Transverse colon (tissue), 4 donors: ENCODE measurements at regions not wholly inside any gene's neighbourhood (a gene's known extent, or its start where the extent isn't known, plus 50 kb on each side); places are given as distances from the start of the nearest gene placed in this dataset.

Experiments
- DNase-seq: peaks from one replicate; pipeline ENCODE4 v3.0.0-alpha.2; 2019
- H3K27ac ChIP-seq, 4 donors: fragments of 200-600 bp; sonication (generic); 2 replicates each; pipeline ENCODE4 v1.5.1; 2016 to 2018; ENCODE audit warnings: inconsistent platforms in 4 of 4
- H3K27me3 ChIP-seq: fragments of 200-600 bp; sonication (generic); 2 replicates; pipeline ENCODE4 v1.5.1; 2017; ENCODE audit warnings: inconsistent platforms
- H3K36me3 ChIP-seq, 4 donors: fragments of 200-600 bp; sonication (generic); 2 replicates each; pipeline ENCODE4 v1.5.1; 2017 to 2019; ENCODE audit warnings: inconsistent platforms in 4 of 4
- H3K4me1 ChIP-seq, 4 donors: fragments of 200-600 bp; sonication (generic); 2 replicates each; pipeline ENCODE4 v1.5.1; 2017 to 2020; ENCODE audit warnings: inconsistent platforms in 4 of 4
- H3K4me3 ChIP-seq, 4 donors: fragments of 200-600 bp; sonication (generic); 1 replicate in 1 of 4; 2 replicates in 3 of 4; pipeline versions ENCODE4 v1.5.1 to v1.6.1; 2017 to 2019; ENCODE audit warnings: inconsistent platforms in 4 of 4
- H3K9me3 ChIP-seq, 2 donors: fragments of 200-600 bp; sonication (generic); 2 replicates each; pipeline ENCODE4 v1.5.1; 2017 to 2019; ENCODE audit warnings: inconsistent platforms in 2 of 2
- CTCF ChIP-seq, 5 experiments: fragments of 200-600 bp in 3 of 5; fragments of 450-650 bp in 2 of 5; sonication (generic) in 3 of 5; IDR thresholded peaks; 1 replicate in 2 of 5; 2 replicates in 3 of 5; pipeline ENCODE4 v1.5.1; 2016 to 2017; ENCODE audit warnings: antibody characterized with exemption in 5 of 5, inconsistent platforms in 3 of 5, mild to moderate bottlenecking in 2 of 5, moderate library complexity in 1 of 5
- EP300 ChIP-seq: sonication (generic); formaldehyde crosslinking; IDR thresholded peaks from one replicate; pipeline ENCODE4 v1.6.1; 2017; ENCODE audit warnings: antibody characterized with exemption, low read depth
- POLR2A ChIP-seq: fragments of 450-650 bp; IDR thresholded peaks from one replicate; pipeline ENCODE4 v1.6.1; 2016; ENCODE audit warnings: antibody characterized with exemption, mild to moderate bottlenecking, moderate library complexity
- POLR2AphosphoS5 ChIP-seq, 3 donors: sonication (generic); formaldehyde crosslinking; IDR thresholded peaks; one replicate each; pipeline ENCODE4 v1.6.1; 2016; ENCODE audit warnings: antibody characterized with exemption in 3 of 3
- WGBS, 2 donors: methylation state at CpG; one replicate each; pipeline ENCODE4 v1.1.5; 2018; ENCODE audit warnings: low coverage in 1 of 2; 5-methylcytosine and 5-hydroxymethylcytosine counted together
- in situ Hi-C, 4 donors: fragments of 200-750 bp; cut with MboI; loops; one replicate each; pipeline versions ENCODE4 v1.15.0 to v1.15.1; 2017; ENCODE audit warnings: low sequenced_read_pairs in 3 of 4, low pct_ligation_motif_present in 1 of 4, low pct_unique_long_range_greater_than_20kb in 1 of 4
- intact Hi-C: fragments of 100-400 bp; cut with DNase I; formaldehyde crosslinking; loops from one replicate; pipeline ENCODE4 v1.15.1; 2023; ENCODE audit warnings: low total_unique reads

GRCh38 chr4:175447016-175447415 is 365.0 kb downstream of the GPM6A start:
- H3K4me1 ChIP-seq = no peaks in the 10 kb centered on the region
- H3K36me3 ChIP-seq = no peaks in the 10 kb centered on the region
- no peaks in the 10 kb centered on the region for H3K9me3 ChIP-seq
- H3K27me3 ChIP-seq = no peaks in the 10 kb centered on the region
- in situ Hi-C loops = no loop called here
- TF ChIP-seq EP300 = no peak
- no peak for TF ChIP-seq CTCF (IDR thresholded peaks at IDR 0.05)
- TF ChIP-seq POLR2A = no peak
- no peak for TF ChIP-seq POLR2AphosphoS5 (IDR thresholded peaks at IDR 0.05)
- H3K27ac ChIP-seq = no peak overlapping the region
- WGBS, 2 donors = 25 to 44% methylated on average over 1 of the region's 1 CpG
- H3K4me3 ChIP-seq = no peak overlapping the region
- intact Hi-C loops = no loop called here
- no peak for DNase-seq

GRCh38 chr4:175450446-175450845 is 361.6 kb downstream of the GPM6A start:
- Histone ChIP-seq H3K9me3 (no peaks in the 10 kb centered on the region), H3K27ac (no peak overlapping the region), H3K4me3 (no peak overlapping the region), H3K27me3 (no peaks in the 10 kb centered on the region), H3K4me1 (no peaks in the 10 kb centered on the region), H3K36me3 (no peaks in the 10 kb centered on the region)
- DNase-seq = no peak
- in situ Hi-C loops (no loop called here), intact Hi-C loops (no loop called here)
- TF ChIP-seq EP300 (no peak), POLR2AphosphoS5 (IDR thresholded peaks at IDR 0.05) (no peak), CTCF (IDR thresholded peaks at IDR 0.05) (no peak), POLR2A (no peak)

- in situ Hi-C loops = no loop called here
- H3K36me3 ChIP-seq = no peaks in the 10 kb centered on the region
- H3K9me3 ChIP-seq = no peaks in the 10 kb centered on the region
- no peaks in the 10 kb centered on the region for H3K4me1 ChIP-seq
- TF ChIP-seq POLR2AphosphoS5 (IDR thresholded peaks at IDR 0.05) (no peak), POLR2A (no peak), CTCF (IDR thresholded peaks at IDR 0.05) (no peak), EP300 (no peak)
- H3K27ac ChIP-seq = no peak overlapping the region
- H3K27me3 ChIP-seq = no peaks in the 10 kb centered on the region
- no peak overlapping the region for H3K4me3 ChIP-seq
- DNase-seq = no peak
- 71 to 74% methylated on average over 8 of the region's 8 CpGs for WGBS, 2 donors
- intact Hi-C loops = no loop called here
Observed at GRCh38 chr4:175451238-175451965, 360.7 kb downstream of the GPM6A start.

GRCh38 chr4:175453456-175453855 is 358.6 kb downstream of the GPM6A start:
- in situ Hi-C loops (no loop called here), intact Hi-C loops (no loop called here)
- Histone ChIP-seq H3K4me3 (no peak overlapping the region), H3K9me3 (no peaks in the 10 kb centered on the region), H3K27ac (no peak overlapping the region), H3K36me3 (no peaks in the 10 kb centered on the region), H3K4me1 (no peaks in the 10 kb centered on the region), H3K27me3 (no peaks in the 10 kb centered on the region)
- TF ChIP-seq EP300 = no peak
- no peak for TF ChIP-seq POLR2AphosphoS5 (IDR thresholded peaks at IDR 0.05)
- TF ChIP-seq POLR2A = no peak
- TF ChIP-seq CTCF (IDR thresholded peaks at IDR 0.05) = no peak
- WGBS, 2 donors = 40 to 60% methylated on average over 1 to 2 of the region's 2 CpGs
- DNase-seq = no peak
